Astrocyte of the spinal cord (primary cell): ENCODE measurements at regions not wholly inside any gene's neighbourhood (a gene's known extent, or its start where the extent isn't known, plus 50 kb on each side); places are given as distances from the start of the nearest gene placed in this dataset.

ENCODE experiments used
- DNase-seq: peaks from one replicate; pipeline ENCODE4 v3.0.0; 2011; ENCODE audit warnings: low read depth, low spot score
- H3K4me3 ChIP-seq: 2 replicates; pipeline ENCODE4 v1.5.1; 2011; ENCODE audit warnings: low read depth, mild to moderate bottlenecking, low read length, moderate library complexity
- CTCF ChIP-seq: IDR thresholded peaks from 2 replicates; pipeline ENCODE4 v1.5.1; 2012; ENCODE audit warnings: low read depth, mild to moderate bottlenecking, low read length, inconsistent platforms
- in situ Hi-C: cut with HindIII; loops from 2 replicates; pipeline ENCODE4 v1.10.0; 2017; ENCODE audit warnings: low sequenced_read_pairs

GRCh38 chr1:238141353-238141752, 250.6 kb upstream of the ZP4 start:
- H3K4me3 ChIP-seq: no peak overlapping the region
- no peak for DNase-seq
- in situ Hi-C loops: no loop called here
- TF ChIP-seq CTCF: no peak

GRCh38 chr1:238139713-238140112, 249.0 kb upstream of the ZP4 start:
- H3K4me3 ChIP-seq: no peak overlapping the region
- in situ Hi-C loops: no loop called here
- DNase-seq: peak; percentile 5
- no peak for TF ChIP-seq CTCF

GRCh38 chr1:238138059-238138626, 247.4 kb upstream of the ZP4 start:
- no peak for DNase-seq
- no peak for TF ChIP-seq CTCF
- no peak overlapping the region for H3K4me3 ChIP-seq
- in situ Hi-C loops: no loop called here

GRCh38 chr1:238135708-238136664, 245.3 kb upstream of the ZP4 start:
- in situ Hi-C loops: no loop called here
- DNase-seq: no peak
- no peak for TF ChIP-seq CTCF
- no peak overlapping the region for H3K4me3 ChIP-seq

- no peak for TF ChIP-seq CTCF
- no peak for DNase-seq
- H3K4me3 ChIP-seq: no peak overlapping the region
- in situ Hi-C loops: no loop called here
These were observed 239.0 kb upstream of the ZP4 start for GRCh38 chr1:238129677-238130076.

- no peak for DNase-seq
- in situ Hi-C loops: no loop called here
- TF ChIP-seq CTCF: no peak
- no peak overlapping the region for H3K4me3 ChIP-seq
These were observed 232.5 kb upstream of the ZP4 start for GRCh38 chr1:238123201-238123600.
